T-helper 1 cell treated with Interleukin-12 subunit alpha and Interleukin-12 subunit beta and Interleukin-4 antibody, amounts not matched to agents 30 μg/mL and 1 μg/mL, for 36 hours (primary cell): ENCODE measurements at regions not wholly inside any gene's neighbourhood (a gene's known extent, or its start where the extent isn't known, plus 50 kb on each side); places are given as distances from the start of the nearest gene placed in this dataset.

Experiments
- H3K27ac Mint-ChIP-seq: one replicate; pipeline ENCODE4 v1.8.0; 2021; ENCODE audit warnings: mild to moderate bottlenecking, mixed read lengths
- H3K27me3 Mint-ChIP-seq: one replicate; pipeline ENCODE4 v1.8.0; 2021; ENCODE audit warnings: low read depth, mixed read lengths
- H3K36me3 Mint-ChIP-seq: one replicate; pipeline ENCODE4 v1.8.0; 2021; ENCODE audit warnings: low read depth, mixed read lengths
- H3K4me1 Mint-ChIP-seq: one replicate; pipeline ENCODE4 v1.8.0; 2021; ENCODE audit warnings: low read depth, mixed read lengths
- H3K4me3 Mint-ChIP-seq: one replicate; pipeline ENCODE4 v1.8.0; 2021; ENCODE audit warnings: mild to moderate bottlenecking, moderate library complexity, mixed read lengths
- H3K9me3 Mint-ChIP-seq: one replicate; pipeline ENCODE4 v1.8.0; 2021; ENCODE audit warnings: mixed read lengths

DNA sequence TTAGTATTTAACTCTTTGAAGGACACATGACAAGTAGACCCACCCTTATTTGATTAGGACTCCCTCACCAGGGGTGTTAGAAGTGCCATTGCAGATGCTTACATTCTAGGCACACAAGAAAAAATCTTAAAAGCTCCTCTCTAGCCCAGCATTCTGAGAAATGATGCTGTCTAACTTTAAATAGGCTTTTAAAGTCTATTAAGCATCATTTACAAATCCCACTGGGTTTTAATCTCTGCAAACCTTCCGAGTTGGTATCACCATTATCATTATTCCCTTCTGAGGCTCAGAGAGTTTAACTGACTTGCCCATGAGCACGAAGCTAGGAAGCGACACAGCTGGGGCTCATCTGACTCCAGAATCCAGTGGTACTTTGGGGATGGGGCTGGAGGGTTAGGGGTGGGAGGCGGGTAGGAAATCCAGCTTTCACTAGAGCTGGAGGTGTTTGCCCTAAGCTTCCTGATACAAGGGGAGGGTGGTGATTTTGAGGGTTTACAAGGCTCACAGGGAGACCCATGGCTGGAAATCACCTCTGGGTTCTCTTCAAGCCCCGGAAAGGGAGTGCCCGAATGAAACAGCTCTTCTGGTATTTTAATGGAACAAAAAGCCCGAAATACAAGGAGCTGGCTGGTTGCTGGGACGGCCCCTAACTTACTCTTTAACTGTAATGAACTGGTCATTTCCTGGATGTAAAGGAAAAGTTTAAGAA is 109.2 kb upstream of the FUT8 start:
- H3K4me1 Mint-ChIP-seq = peaks cover 62% of the 10 kb centered on the region
- peaks cover 11% of the 10 kb centered on the region for H3K36me3 Mint-ChIP-seq
- H3K27ac Mint-ChIP-seq = peak overlapping the region; percentile 98
- peak overlapping the region; percentile 41 for H3K4me3 Mint-ChIP-seq
- no peaks in the 10 kb centered on the region for H3K9me3 Mint-ChIP-seq
- no peaks in the 10 kb centered on the region for H3K27me3 Mint-ChIP-seq

DNA sequence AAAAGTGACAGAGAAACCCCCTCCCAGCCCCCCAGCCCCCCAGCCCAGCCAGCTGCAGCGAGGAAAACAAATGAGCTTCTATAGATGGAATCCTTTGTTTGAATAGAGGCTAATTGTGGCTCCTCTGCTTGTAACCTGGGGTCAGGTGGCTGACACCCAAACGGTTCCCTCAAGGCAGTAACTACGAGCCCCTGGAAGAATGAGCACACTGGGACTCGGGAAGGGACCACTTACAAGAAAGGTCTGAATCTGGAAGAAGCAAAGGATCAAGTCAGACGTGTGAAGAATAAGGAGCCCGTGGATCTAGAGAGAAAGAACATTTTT is 108.7 kb upstream of the FUT8 start:
- peaks cover 62% of the 10 kb centered on the region for H3K4me1 Mint-ChIP-seq
- H3K9me3 Mint-ChIP-seq = no peaks in the 10 kb centered on the region
- peaks cover 11% of the 10 kb centered on the region for H3K36me3 Mint-ChIP-seq
- peak overlapping the region; percentile 98 for H3K27ac Mint-ChIP-seq
- peak overlapping the region; percentile 51 for H3K4me3 Mint-ChIP-seq
- H3K27me3 Mint-ChIP-seq = no peaks in the 10 kb centered on the region

DNA sequence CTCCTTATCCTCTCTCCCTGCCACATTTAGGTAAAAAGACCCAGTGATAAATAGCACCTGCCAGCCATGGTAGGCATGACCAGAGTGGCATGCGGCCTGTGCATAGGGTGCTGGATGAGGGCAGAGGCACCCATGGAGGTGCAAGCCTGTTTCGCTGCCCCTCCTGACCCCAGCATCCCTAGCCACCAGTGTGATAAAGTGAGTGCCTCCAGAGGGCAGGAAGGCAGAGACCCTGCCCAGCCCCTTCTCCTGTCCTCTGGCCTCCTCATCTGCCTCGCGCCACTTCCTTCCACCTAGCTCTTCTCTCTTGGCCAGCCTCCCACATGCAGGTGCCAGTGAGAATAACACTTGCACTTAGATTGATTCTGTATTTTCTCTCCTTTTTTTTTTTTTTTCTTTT is 108.3 kb upstream of the FUT8 start:
- H3K27ac Mint-ChIP-seq = peak overlapping the region; percentile 98
- peaks cover 11% of the 10 kb centered on the region for H3K36me3 Mint-ChIP-seq
- H3K4me1 Mint-ChIP-seq = peaks cover 62% of the 10 kb centered on the region
- H3K4me3 Mint-ChIP-seq = peak overlapping the region; percentile 51
- H3K27me3 Mint-ChIP-seq = no peaks in the 10 kb centered on the region
- H3K9me3 Mint-ChIP-seq = no peaks in the 10 kb centered on the region

DNA sequence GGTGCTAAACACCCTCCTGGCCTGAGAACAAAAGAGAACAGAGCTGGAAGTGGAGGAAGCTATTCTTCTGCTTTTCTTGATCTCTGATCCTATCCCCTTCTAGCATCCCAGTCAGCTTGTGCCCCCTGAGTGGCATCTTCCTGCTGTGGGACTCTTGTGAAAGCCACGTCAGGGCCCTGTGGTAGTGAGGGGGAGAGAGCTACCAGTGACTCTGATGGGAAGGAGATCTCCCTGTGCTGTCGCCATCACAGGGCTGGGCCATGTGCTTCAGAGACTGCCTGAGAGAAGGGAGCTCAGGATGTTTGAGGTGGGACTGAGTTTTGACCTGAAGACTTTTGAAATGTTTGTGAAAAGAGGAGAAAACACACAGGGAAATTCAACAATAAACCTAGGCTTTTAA is 107.6 kb upstream of the FUT8 start:
- H3K4me1 Mint-ChIP-seq = peaks cover 55% of the 10 kb centered on the region
- H3K9me3 Mint-ChIP-seq = no peaks in the 10 kb centered on the region
- no peak overlapping the region for H3K4me3 Mint-ChIP-seq
- peaks cover 11% of the 10 kb centered on the region for H3K36me3 Mint-ChIP-seq
- no peaks in the 10 kb centered on the region for H3K27me3 Mint-ChIP-seq
- peak overlapping the region; percentile 98 for H3K27ac Mint-ChIP-seq

DNA sequence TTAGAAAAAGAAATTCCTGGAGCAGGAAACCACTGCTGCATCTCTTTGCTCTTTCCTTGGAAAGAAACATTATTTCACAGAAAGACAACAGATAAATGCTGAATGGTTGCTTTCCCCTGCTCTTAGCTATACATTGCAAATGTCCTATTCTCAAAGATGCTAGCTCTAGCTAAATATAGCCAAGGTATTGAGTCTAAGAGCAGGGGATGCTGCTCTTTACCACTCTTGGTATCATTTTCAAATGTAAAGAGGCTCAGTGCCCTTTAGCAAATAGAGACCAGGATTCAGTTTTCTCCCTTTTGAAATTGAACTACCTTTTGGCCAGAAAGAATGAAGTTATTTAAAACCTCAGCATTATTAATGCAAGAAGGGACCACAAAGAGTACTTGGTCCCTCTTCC is 104.0 kb upstream of the FUT8 start:
- Mint-ChIP-seq H3K36me3 (peaks cover 15% of the 10 kb centered on the region), H3K4me1 (peaks cover 35% of the 10 kb centered on the region), H3K9me3 (no peaks in the 10 kb centered on the region), H3K4me3 (no peak overlapping the region), H3K27ac (no peak overlapping the region), H3K27me3 (no peaks in the 10 kb centered on the region)

DNA sequence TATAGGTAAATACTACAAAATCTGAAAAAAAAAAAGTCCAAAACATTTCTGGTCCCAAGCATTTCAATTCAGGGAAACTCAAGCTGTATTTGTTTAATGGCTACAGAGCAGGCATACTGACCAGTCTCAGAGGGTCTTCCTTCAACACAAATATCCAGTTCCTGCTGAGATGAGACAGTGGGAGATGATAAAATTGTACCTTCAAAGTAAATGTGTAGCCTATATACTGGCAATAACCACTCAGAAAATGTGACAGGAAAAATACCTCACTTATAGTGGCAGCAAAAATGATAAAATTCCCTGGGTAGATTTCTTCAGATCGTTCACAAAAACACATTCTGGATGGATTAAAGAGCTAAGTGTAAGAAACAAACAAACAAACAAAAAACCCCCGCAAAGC is 102.0 kb upstream of the FUT8 start:
- Mint-ChIP-seq H3K27me3 (no peaks in the 10 kb centered on the region), H3K36me3 (peaks cover 12% of the 10 kb centered on the region), H3K4me3 (no peak overlapping the region), H3K27ac (no peak overlapping the region), H3K4me1 (peaks cover 26% of the 10 kb centered on the region), H3K9me3 (no peaks in the 10 kb centered on the region)

DNA sequence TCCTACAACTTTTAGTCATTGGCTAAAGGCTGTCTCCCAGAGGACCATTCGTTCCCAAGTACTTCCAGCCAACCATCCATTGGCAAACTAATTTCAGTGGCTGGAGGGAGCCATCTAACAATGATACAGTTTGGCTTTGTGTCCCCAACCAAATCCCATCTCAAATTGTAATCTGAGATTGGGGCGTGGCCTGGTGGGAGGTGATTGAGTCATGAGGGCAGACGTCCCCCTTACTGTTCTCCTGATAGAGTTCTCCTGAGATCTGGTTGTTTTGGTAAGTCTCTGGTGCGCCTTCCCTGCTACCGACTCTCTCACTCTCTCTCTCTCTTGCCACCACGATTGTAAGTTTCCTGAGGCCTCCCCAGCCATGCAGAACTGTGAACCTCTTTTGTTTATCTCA is 99.7 kb upstream of the FUT8 start:
- peaks cover 13% of the 10 kb centered on the region for H3K9me3 Mint-ChIP-seq
- no peaks in the 10 kb centered on the region for H3K27me3 Mint-ChIP-seq
- H3K27ac Mint-ChIP-seq = no peak overlapping the region
- H3K36me3 Mint-ChIP-seq = peaks cover 12% of the 10 kb centered on the region
- H3K4me1 Mint-ChIP-seq = peaks cover 25% of the 10 kb centered on the region
- no peak overlapping the region for H3K4me3 Mint-ChIP-seq

DNA sequence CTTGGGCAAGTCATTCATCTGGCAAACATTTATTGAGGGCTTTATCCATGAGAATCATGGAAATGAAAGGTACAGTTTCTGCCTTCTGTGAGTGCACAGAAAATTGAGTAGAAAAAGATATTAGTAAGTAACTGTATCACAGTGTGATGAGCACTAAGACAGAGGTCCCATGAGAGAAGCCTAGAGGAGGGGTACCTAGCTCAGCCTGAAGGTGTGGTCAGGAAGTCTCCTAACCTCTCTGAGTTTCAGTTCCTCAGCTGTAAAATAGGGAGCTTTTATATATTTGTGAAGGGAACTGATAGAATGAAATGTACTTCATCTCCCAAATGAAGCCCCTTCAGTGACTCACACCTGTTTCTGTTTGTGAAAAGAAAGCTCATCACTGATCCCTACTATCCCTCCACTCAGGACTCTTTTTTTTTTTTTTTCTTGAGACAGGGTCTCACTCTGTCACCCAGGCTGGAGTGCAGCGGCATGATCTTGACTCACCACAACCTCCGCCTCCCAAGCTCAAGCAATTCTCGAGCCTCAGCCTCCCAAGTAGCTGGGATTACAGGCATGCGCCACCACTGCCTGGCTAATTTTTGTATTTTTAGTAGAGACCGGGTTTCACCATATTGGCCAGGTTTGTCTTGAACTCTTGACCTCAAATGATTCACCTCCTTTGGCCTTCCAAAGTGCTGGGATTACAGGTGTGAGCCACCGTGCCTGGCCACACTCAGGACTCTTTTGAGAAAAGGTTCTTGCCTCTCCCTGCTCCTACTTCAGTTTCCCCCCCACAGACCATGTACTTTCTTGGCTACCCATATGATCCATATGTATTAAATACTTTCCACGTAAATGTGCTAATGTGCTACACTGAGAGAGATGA is 93.7 kb upstream of the FUT8 start:
- Mint-ChIP-seq H3K36me3 (peaks cover 7% of the 10 kb centered on the region), H3K4me1 (peaks cover 61% of the 10 kb centered on the region), H3K9me3 (peaks cover 13% of the 10 kb centered on the region), H3K4me3 (peak overlapping the region; percentile 7), H3K27me3 (no peaks in the 10 kb centered on the region), H3K27ac (peak overlapping the region; percentile 65)

DNA sequence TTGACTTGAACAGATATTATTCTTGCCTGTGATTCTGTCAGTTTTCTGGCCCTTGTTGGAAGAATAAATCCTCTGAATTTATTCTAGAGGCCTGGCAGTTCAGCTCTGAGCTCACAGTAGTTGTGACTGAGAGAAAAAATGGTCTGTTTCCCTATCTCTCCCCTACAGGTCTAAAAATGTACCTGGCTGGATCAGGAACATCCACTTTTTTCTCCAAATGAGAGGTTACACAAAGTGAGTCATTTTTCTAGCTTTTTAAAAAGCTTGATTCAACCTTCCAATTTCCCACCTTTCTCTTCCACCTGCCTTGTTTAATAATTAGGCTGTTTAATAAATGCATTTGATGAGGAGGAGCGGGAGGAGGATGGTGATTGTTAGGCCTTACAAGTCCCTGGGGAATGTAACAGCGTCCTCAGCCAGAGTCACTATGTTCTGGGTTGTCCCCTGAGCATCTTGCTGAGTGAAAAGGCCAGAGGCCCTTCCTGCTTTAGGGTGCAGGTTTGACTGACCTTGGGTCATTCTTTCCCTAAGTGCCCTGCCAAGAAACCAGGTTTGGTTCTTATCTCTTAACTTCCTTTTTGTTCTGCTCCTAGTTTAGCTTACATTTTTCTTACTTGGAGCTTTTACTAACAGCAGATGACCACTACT is 91.7 kb upstream of the FUT8 start:
- H3K4me3 Mint-ChIP-seq = peak overlapping the region; percentile 65
- peak overlapping the region; percentile 88 for H3K27ac Mint-ChIP-seq
- peaks cover 13% of the 10 kb centered on the region for H3K9me3 Mint-ChIP-seq
- no peaks in the 10 kb centered on the region for H3K27me3 Mint-ChIP-seq
- peaks cover 55% of the 10 kb centered on the region for H3K4me1 Mint-ChIP-seq
- peaks cover 7% of the 10 kb centered on the region for H3K36me3 Mint-ChIP-seq

DNA sequence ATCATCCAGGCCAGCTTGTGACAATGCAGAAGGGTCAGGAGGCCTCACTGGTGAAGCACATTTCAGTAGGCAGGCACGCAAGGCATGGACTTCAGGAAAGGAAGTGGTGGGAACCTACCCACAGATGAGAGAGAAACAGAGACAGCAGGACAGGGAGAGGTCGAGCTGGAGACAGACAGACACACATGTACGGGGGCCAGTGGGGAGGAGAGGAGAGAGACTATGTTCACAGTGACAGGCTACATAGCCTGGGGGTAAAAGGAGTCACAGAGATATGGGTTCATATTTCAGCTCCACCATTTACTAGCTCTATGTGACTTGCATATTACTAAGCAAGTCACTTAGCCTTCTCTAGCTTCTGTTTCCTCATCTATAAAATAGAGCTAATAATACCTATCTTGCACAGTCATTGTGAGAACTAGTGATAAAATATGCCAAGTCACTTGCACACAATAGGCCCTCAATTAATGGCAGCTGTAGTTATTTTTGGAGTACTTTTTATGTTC is 91.1 kb upstream of the FUT8 start:
- Mint-ChIP-seq H3K4me3 (peak overlapping the region; percentile 65), H3K27ac (peak overlapping the region; percentile 88), H3K36me3 (peaks cover 6% of the 10 kb centered on the region), H3K9me3 (peaks cover 7% of the 10 kb centered on the region), H3K27me3 (no peaks in the 10 kb centered on the region), H3K4me1 (peaks cover 55% of the 10 kb centered on the region)

DNA sequence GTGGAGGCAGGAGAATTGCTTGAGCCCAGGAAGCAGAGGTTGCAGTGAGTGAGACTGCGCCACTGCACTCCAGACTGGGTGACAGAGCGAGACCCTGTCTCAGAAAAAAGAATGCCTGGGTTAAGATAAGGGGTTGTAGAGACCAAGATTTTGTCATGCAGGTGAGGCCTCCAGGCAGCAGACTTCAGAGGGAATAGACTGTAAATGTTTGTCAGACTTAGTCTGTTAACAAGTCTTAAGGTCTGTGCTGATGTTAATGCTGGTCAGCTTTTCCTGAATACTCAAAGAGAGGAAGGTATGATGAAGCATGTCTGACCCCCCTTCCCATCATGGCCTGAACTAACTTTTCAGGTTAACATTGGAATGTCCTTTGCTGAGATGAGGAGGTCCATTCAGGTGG is 83.0 kb upstream of the FUT8 start:
- no peaks in the 10 kb centered on the region for H3K9me3 Mint-ChIP-seq
- H3K4me1 Mint-ChIP-seq = peaks cover 20% of the 10 kb centered on the region
- H3K36me3 Mint-ChIP-seq = no peaks in the 10 kb centered on the region
- H3K4me3 Mint-ChIP-seq = no peak overlapping the region
- no peak overlapping the region for H3K27ac Mint-ChIP-seq
- no peaks in the 10 kb centered on the region for H3K27me3 Mint-ChIP-seq

DNA sequence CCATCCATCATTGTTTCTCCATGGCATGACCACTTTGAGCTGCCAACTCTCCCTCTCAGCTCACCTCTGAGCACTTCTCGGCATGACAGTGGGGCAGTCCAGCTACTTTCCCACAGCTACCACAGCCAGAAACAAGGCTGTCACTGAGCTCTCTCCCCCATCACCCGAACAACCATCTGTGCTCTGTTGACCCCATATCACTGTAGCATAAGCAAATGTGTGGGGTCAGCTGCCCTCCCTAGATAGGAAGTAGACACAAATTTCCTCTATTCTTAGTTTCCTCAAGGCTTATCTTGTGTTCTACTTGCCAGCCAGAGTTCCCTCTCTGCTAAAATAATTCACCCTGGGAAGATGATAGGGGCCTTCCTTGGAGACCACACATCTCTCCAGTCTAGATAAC is 82.6 kb upstream of the FUT8 start:
- Mint-ChIP-seq H3K4me1 (peaks cover 24% of the 10 kb centered on the region), H3K9me3 (no peaks in the 10 kb centered on the region), H3K27me3 (no peaks in the 10 kb centered on the region), H3K36me3 (no peaks in the 10 kb centered on the region), H3K27ac (no peak overlapping the region), H3K4me3 (no peak overlapping the region)

DNA sequence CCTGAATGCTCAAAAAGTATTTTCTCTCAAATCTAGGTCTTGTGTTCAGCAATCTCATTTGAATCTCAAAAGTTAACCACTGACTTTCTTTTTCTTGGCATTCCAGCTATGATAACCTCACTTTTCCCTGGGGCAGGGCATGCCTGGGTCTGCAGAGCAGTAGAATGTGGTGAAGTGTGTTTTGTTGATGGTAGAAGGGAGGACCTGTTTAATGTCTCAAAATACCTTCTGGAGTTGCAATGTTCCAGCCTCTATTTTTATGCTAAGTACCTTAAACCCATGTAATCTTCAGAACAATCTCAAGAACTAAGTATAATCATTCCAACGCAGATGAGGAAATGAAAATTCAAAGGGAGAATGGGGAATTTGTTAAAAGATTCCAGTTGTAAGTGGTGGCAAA is 82.1 kb upstream of the FUT8 start:
- Mint-ChIP-seq H3K36me3 (no peaks in the 10 kb centered on the region), H3K4me1 (peaks cover 28% of the 10 kb centered on the region), H3K4me3 (no peak overlapping the region), H3K9me3 (no peaks in the 10 kb centered on the region), H3K27ac (no peak overlapping the region), H3K27me3 (no peaks in the 10 kb centered on the region)

DNA sequence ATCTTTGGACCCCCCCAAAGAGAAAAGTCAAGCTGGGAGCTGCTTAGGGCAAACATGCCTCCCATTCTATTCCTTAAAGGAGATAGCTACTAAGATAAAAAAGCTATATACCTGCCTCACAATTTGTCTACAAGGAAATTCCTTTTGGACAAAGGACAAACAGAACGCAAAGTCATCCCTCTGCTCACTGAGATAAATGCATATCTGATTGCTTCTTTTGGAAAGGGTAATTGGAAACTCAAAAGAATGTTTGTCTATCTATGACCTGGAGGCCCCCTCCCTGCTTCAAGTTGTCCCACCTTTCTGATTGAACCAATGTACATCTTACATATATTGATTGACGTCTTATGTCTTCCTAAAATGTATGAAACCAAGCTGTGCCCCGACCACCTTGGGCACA is 80.9 kb upstream of the FUT8 start:
- H3K9me3 Mint-ChIP-seq = no peaks in the 10 kb centered on the region
- peaks cover 2% of the 10 kb centered on the region for H3K36me3 Mint-ChIP-seq
- H3K27ac Mint-ChIP-seq = no peak overlapping the region
- H3K4me3 Mint-ChIP-seq = no peak overlapping the region
- no peaks in the 10 kb centered on the region for H3K27me3 Mint-ChIP-seq
- H3K4me1 Mint-ChIP-seq = peaks cover 37% of the 10 kb centered on the region
